GM18907 (cell line): ENCODE measurements at regions not wholly inside any gene's neighbourhood (a gene's known extent, or its start where the extent isn't known, plus 50 kb on each side); places are given as distances from the start of the nearest gene placed in this dataset.
A peak's percentile ranks its signal among the peaks of the same experiment; 100 is the strongest.

Source experiments
- ATAC-seq: cut with Tn5 transposase; IDR thresholded peaks from one replicate; pipeline ENCODE4 v1.9.1; 2021; ENCODE audit warnings: mild to moderate bottlenecking, moderate library complexity; ENCODE audit not compliant: unreplicated experiment

- ATAC-seq: no peak
These were observed 140.2 kb upstream of the CTTNBP2 start for GRCh38 chr7:118013252-118014010.

DNA sequence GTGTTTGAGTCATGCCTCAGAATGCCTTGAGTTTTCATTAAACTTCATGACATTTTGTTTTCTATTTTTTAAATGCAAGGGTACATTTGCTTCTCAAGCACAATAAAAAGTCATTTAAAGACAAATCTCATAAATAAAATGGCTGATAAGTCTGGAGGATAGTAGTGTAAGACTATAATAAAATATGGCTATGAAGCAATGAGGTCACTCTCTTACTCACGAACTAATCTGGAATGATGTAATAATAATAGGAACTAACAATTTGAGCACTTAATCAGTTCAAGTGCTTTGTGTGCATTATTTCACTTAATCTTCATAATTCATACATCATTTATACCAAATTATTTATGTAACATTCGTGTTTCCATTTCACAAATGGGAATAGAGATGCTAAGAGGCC lies 149.3 kb upstream of the CTTNBP2 start:
- ATAC-seq: no peak

DNA sequence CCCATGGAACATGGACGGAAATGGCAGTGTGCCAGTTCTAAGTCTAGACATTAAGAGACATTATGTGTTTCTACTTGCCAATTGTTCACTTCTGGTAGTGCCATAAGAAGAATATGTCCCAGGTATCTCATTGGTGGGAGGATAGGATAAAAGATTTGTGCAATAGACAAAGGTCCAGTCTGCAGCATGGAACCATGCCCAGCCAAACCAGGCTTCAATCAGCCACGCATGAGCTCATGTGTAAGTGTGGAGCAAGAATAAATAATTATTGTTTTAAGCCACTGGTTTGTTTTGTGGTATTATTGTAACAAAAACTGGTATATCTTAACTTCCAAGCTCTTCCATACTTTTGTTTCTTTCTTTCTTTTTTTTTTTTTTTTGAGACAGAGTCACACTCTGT lies 153.6 kb upstream of the CTTNBP2 start:
- no peak for ATAC-seq

DNA sequence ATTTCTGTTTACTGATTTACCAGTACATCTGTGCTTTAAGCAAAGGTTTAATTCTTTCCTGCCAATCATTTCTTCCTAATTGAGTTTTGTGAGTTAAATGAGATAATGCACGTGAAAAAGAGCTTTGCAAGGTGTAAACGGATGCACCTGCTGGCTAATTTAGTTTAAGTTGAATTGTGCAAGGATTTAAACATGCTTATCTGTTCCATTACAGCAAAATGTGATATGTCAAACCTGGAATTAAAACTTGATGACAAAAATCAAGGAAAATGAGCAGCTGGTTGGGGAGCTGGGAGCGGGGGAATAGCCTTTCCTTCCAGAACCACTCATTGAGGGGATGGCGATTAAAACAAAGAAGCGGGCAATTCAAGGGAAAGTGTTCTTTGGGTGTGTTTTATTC lies 155.0 kb upstream of the CTTNBP2 start:
- no peak for ATAC-seq

- no peak for ATAC-seq
These were observed 154.0 kb upstream of the LSM8 start for GRCh38 chr7:118029826-118030422.

GRCh38 chr7:118033273-118033672 lies 150.7 kb upstream of the LSM8 start:
- no peak for ATAC-seq

DNA sequence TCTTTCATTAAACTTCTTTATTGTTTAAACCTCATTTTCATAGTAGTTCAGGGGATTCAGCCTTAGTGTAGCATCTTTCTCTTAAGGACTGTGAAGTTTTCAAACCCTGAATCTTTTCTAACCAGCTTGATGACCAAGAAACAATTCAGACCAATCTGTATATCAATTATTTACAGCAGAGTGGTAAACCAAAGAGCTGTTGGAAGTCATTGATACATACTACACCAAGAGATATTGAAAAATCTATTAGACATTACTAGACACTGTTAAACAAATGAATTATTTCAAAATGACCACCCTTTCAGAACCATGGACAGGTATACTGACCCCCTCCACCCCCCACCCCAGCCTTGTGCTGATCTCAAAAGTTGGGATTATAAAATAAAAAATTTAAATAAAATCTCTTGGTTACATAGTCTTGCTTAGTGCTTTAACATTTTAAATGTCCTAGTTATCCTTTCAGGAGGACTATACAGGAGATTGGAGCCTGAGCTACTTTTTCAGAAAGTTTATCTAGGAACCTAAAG lies 143.9 kb upstream of the LSM8 start:
- peak; percentile 55 for ATAC-seq

DNA sequence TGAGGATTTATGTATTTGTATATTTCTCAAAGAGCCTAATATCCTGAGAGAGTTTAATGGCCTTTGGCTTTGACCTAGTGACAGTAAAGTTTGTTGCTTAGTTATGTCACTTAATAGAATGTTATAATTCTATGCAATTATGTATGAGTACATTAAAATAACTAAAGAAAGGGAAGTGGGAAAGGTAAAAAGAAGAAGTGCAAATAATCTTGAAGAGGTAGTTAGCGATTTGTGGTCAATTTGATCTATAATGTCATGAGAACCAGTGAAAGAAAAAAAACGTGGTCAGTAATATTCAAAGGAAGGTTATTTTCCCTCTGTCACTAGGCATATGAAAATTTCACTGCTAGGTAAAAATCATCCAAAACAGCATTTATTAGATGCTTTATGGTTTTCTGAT lies 143.4 kb upstream of the LSM8 start:
- peak; percentile 89 for ATAC-seq

DNA sequence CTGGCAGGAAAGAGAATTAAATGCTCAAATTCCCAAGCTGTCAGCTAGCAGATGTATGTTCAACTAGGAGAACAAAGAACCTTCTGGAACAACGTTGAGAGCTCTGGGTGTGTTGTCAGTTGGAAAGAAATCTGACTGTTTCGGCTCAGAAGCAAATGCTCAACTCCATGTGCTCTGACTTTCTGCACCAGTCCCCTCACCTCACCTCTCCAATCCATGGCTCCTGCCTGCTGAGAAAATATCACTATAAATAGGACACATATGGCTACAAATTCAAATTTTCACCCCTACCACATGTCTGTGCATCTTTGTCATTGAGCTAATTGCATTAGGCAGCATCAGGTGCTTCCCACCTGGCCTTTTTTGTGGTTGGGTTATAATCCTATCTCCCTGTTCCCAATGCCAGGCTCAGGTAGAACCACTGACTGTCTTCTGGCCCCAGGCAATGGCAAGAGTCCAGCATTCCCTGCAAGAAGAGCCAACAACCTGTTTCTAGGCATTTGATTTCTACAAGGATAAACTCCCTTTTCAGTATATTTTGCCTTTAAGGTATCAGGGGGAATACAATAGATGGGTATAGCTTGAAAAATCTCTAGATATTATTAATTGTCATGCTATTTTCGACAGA lies 142.6 kb upstream of the LSM8 start:
- ATAC-seq: no peak

DNA sequence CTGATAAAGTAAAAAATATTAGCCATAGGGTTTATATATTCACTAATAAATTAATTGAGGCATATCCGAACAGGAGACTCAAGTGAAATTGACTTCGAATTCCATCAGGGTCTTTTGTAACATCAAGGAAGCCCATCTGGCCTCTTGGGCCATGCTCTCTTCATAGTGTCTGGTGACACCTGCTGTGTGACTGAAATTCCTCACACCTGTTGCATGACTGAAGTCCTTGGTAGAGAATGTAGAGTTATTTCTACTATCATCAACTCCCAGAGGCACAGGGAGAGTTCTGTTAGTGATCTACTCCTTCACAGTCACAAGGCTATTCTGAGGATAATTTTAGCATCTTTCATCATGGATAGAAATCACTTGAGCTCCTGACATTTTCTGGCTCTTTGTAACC lies 138.3 kb upstream of the LSM8 start:
- ATAC-seq: no peak

DNA sequence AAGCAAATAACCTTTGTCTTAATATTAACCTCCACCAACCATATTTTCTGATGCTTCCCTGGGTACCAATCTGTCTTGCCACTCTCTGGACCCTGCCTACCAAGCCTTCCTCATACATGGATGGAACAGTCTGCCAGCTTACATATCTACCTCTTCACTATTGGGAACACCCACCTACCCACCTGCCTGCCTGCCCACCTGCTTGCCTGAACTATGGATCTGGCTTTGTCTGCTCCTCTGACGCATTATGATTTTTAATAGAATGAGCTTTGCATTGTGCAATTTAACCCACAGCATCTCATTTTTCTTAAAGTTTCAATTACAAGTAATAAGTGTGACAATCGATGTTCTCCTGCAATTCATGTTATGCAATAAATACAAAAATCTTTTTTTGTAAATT lies 137.9 kb upstream of the LSM8 start:
- ATAC-seq: no peak

DNA sequence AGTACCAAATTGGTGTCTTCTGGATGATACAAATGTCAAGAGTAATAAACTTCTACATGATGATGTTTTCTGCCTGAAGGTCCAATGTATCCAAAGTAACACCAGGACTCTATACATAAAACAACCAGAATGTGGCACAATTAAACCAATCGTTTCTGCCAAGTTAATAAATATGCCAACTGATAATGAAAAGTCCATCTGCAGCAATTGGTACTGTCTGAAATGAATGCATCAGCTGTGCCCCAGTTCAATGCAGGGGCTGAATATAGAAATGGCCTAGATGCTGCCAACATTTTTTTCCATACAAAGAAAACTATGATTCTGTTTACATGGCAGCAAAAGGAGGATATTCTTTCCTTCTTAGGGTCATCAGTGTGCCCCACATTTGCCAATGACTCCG lies 137.2 kb upstream of the LSM8 start:
- no peak for ATAC-seq

DNA sequence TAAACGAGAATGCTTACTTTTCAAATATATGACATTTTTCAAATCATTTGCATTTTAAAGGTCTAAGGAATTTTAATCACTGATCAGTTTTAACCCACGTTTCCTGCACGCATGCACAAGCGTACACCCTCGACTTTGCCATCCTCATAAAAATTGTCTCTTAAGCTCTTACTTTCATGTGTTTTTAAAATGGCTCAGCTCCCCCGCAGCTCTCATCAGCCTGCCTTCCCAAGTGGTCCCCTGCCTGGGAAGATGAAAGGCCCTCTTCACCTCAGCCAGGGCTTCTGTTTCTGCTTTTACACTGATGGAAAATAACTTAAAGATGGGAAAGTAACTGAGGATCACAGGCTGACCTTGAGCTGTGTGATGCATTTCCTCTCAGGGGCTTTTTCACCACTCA lies 131.6 kb upstream of the LSM8 start:
- no peak for ATAC-seq

DNA sequence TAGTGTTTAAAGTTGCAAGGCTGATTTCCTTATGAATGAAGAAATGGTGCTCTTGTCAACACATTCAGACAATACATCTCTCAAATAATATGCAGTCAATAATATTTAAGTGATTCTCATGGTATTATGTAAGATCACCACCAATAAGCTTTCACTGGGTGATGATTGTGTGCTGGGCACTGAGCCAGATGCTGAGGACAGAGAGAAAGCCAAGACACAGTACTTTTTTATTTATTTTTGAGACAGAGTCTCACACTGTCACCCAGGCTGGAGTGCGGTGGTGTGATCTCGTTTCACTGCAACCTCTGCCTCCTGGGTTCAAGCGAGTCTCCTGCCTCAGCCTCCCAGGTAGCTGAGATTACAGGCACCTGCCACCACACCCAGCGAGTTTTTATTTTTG lies 130.6 kb upstream of the LSM8 start:
- ATAC-seq: no peak

GRCh38 chr7:118054529-118054928 lies 129.4 kb upstream of the LSM8 start:
- ATAC-seq: no peak

DNA sequence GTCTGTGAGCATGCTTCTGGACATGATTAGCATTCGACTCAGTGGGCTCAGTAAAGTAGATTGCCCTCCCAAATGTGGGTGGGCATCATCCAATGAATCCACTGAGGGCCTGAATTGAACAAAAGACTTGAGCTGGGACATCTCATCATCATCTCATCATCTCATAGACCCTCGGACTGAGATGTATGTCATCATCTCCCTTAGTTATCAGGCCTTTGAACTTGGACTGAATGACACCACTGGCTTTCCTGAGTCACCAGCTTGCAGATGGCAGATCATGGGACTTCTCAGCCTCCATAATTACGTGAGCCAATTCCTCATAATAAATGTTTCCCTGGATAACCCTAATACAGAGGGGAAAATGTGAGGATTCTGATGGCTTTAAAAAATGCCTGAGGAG lies 128.3 kb upstream of the LSM8 start:
- ATAC-seq: no peak

GRCh38 chr7:118057404-118057803 lies 126.6 kb upstream of the LSM8 start:
- ATAC-seq: no peak

DNA sequence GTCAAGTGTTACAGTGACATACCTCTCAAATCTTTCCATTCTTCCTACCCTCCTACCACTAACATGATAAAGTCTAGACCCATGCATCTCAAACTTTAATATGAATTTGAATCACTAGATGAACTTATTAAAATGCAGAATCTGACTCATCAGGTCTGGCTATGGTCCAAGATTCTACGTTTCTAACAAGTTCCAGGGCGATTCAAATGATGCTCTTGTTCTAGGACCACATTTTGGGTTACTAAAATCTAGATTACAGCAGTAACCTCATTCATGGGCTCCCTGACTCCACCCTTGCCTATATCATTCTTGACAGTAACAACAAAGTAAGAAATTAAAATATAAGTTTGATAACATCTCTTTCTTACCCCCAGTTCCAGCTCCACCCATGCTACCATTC lies 124.8 kb upstream of the LSM8 start:
- no peak for ATAC-seq

DNA sequence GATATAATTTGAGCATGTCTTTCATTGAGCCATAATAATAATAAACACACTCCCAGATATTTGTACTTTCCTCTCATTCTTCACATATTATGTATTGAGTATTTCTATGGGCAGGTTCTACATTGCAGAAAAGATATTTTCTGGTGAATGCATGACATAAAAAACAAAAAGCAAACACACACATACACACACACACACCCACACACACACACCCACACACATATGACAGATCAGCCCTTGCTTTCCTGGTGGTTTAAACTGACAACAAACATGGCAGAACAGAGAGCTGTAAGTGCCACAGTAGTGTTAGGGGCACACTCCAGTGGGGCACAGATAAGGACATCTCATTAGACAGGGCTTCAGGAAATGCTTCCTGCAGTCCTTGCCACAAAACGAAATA lies 123.3 kb upstream of the LSM8 start:
- ATAC-seq: no peak

GRCh38 chr7:118061386-118061785 lies 122.6 kb upstream of the LSM8 start:
- no peak for ATAC-seq

- no peak for ATAC-seq
These were observed 110.9 kb upstream of the LSM8 start for GRCh38 chr7:118072893-118073674.
